HepG2 (cell line): ENCODE measurements at regions not wholly inside any gene's neighbourhood (a gene's known extent, or its start where the extent isn't known, plus 50 kb on each side); places are given as distances from the start of the nearest gene placed in this dataset.
A peak's percentile ranks its signal among the peaks of the same experiment; 100 is the strongest.

ENCODE experiments used
- ATAC-seq: fragments of 200-7000 bp; cut with Tn5 transposase; 3 replicates; pipeline ENCODE4 v1.9.1; 2020; ENCODE audit warnings: mild to moderate bottlenecking, moderate library complexity
- BruUV-seq: library from RNA; stranded (reverse); fragments of 400-500 nt; replicated peaks from 2 replicates; lab custom pipeline; 2021; lab: Mats Ljungman, UMichigan
- CTCF ChIA-PET: fragments of 300-600 bp; formaldehyde crosslinking; extraction: SDS; loops from one replicate; lab custom pipeline; 2021; ENCODE audit warnings: low total read pairs, inconsistent platforms, low intra/inter-chr PET ratio; lab: Yijun Ruan, JAX
- POLR2A ChIA-PET: fragments of 350-600 bp; sonication (Branson Sonifier 250); formaldehyde crosslinking; loops from one replicate; lab custom pipeline; 2020; ENCODE audit warnings: antibody characterized with exemption, inconsistent platforms; lab: Yijun Ruan, JAX
- DNase-seq: peaks from one replicate; pipeline ENCODE4 v3.0.0-alpha.2; 2015; ENCODE audit warnings: low spot score
- FAIRE-seq: peaks from 3 replicates; lab custom pipeline; 2011; peaks lifted over from hg19 to GRCh38; lab: Jason Lieb, UNC
- H2AFZ ChIP-seq: one replicate; pipeline ENCODE4 v1.6.1; 2011; ENCODE audit warnings: low read length, inconsistent platforms
- H3K27ac ChIP-seq: fragments of 300-600 bp; 3 replicates; pipeline ENCODE4 v1.8.0; 2011; ENCODE audit warnings: mixed run types, mild to moderate bottlenecking, mixed read lengths, low read length, inconsistent platforms; ENCODE audit not compliant: insufficient read depth; ENCODE audit errors: extremely low read length
- H3K27me3 ChIP-seq, 2 experiments: fragments of 200-600 bp in 1 of 2; 2 replicates in 1 of 2; 3 replicates in 1 of 2; pipeline versions ENCODE4 v1.6.0 to v1.8.0; 2011; ENCODE audit warnings: low read length in 2 of 2, mild to moderate bottlenecking in 2 of 2, moderate library complexity in 2 of 2, inconsistent platforms in 1 of 2; ENCODE audit not compliant: insufficient read depth in 2 of 2, control insufficient read depth in 1 of 2
- H3K36me3 ChIP-seq, 2 experiments: fragments of 200-600 bp in 1 of 2; replicated peaks in 1 of 2; 2 replicates in 1 of 2; 3 replicates in 1 of 2; pipeline versions ENCODE4 v1.5.1 to v1.8.0; 2011; ENCODE audit warnings: low read length in 2 of 2, inconsistent platforms in 1 of 2; ENCODE audit not compliant: insufficient read depth in 2 of 2, control insufficient read depth in 1 of 2
- H3K4me1 ChIP-seq: 2 replicates; pipeline ENCODE4 v1.5.1; 2012; ENCODE audit warnings: low read length, inconsistent platforms; ENCODE audit not compliant: insufficient read depth
- H3K4me2 ChIP-seq: 2 replicates; pipeline ENCODE4 v1.6.0; 2011; ENCODE audit warnings: low read depth, low read length, inconsistent platforms
- H3K4me3 ChIP-seq, 3 experiments: fragments of 200-600 bp in 1 of 3; sonication (generic), shearing (Covaris generic) in 1 of 3; replicated peaks in 1 of 3; 2 replicates each; pipeline ENCODE4 v1.5.1; 2011 to 2016; ENCODE audit warnings: low read length in 3 of 3, inconsistent platforms in 2 of 3, low read depth in 2 of 3, mild to moderate bottlenecking in 2 of 3, control low read depth in 1 of 3, mixed read lengths in 1 of 3; ENCODE audit not compliant: insufficient read depth in 1 of 3
- H3K79me2 ChIP-seq: one replicate; pipeline ENCODE4 v1.6.1; 2011; ENCODE audit warnings: low read length, inconsistent platforms; ENCODE audit not compliant: insufficient read depth
- H3K9ac ChIP-seq: 2 replicates; pipeline ENCODE4 v1.6.0; 2011; ENCODE audit warnings: mild to moderate bottlenecking, low read depth, low read length, inconsistent platforms; ENCODE audit not compliant: insufficient read depth
- H3K9me3 ChIP-seq: 2 replicates; pipeline ENCODE4 v1.5.1; 2012; ENCODE audit warnings: mild to moderate bottlenecking, low read length
- H4K20me1 ChIP-seq: 2 replicates; pipeline ENCODE4 v1.6.0; 2011; ENCODE audit warnings: inconsistent platforms, mild to moderate bottlenecking, low read length, moderate library complexity; ENCODE audit not compliant: insufficient read depth
- ADNP ChIP-seq: sonication (generic); formaldehyde crosslinking; IDR thresholded peaks from 2 replicates; pipeline ENCODE4 v1.4.0; 2020; ENCODE audit warnings: missing genetic modification reagents
- GABPB1 ChIP-seq: IDR thresholded peaks from 2 replicates; pipeline ENCODE4 v1.6.1; 2016; ENCODE audit warnings: mild to moderate bottlenecking, missing genetic modification reagents, moderate library complexity, missing compliant biosample characterization
- GATAD2A ChIP-seq: IDR thresholded peaks from 2 replicates; pipeline ENCODE4 v1.6.1; 2016
- HNRNPK ChIP-seq: fragments of 200-400 bp; formaldehyde crosslinking; IDR thresholded peaks from 2 replicates; pipeline ENCODE4 v1.6.1; 2018; ENCODE audit warnings: low read length, low read depth, moderate library complexity, mild to moderate bottlenecking; ENCODE audit not compliant: poor library complexity, severe bottlenecking
- KDM5B ChIP-seq: sonication (generic); formaldehyde crosslinking; IDR thresholded peaks from 2 replicates; pipeline ENCODE4 v1.4.0; 2020; ENCODE audit warnings: missing genetic modification reagents, mild to moderate bottlenecking, borderline replicate concordance
- SATB2 ChIP-seq: sonication (generic); formaldehyde crosslinking; IDR thresholded peaks from 2 replicates; pipeline ENCODE4 v1.5.0; 2020; ENCODE audit warnings: missing genetic modification reagents
- SRSF9 ChIP-seq: fragments of 200-400 bp; formaldehyde crosslinking; IDR thresholded peaks from 2 replicates; pipeline ENCODE4 v1.6.1; 2018; ENCODE audit warnings: borderline replicate concordance, mild to moderate bottlenecking, low read depth, low read length; ENCODE audit not compliant: insufficient read depth, poor library complexity, severe bottlenecking
- ZNF678 ChIP-seq: sonication (generic); formaldehyde crosslinking; IDR thresholded peaks from 2 replicates; pipeline ENCODE4 v1.4.0; 2020; ENCODE audit warnings: mild to moderate bottlenecking, missing genetic modification reagents
- ZNF720 ChIP-seq: sonication (generic); formaldehyde crosslinking; IDR thresholded peaks from 2 replicates; pipeline ENCODE4 v1.4.0; 2020; ENCODE audit warnings: missing genetic modification reagents
- WGBS: methylation state at CpG from one replicate; pipeline ENCODE4 v1.1.6; 2017; ENCODE audit warnings: low lambda C conversion rate; 5-methylcytosine and 5-hydroxymethylcytosine counted together
- in situ Hi-C: cut with HindIII; loops from 2 replicates; pipeline ENCODE4 v1.10.0; 2017; ENCODE audit warnings: low pct_unique_long_range_greater_than_20kb; ENCODE audit not compliant: extremely low pct_ligation_motif_present
- intact Hi-C: fragments of 100-400 bp; cut with micrococcal nuclease; formaldehyde crosslinking; loops from one replicate; pipeline ENCODE4 v1.10.0; 2022; ENCODE audit not compliant: unreplicated experiment
- TF ChIP-seq, protein P1 (sequence below): sonication (generic); formaldehyde crosslinking; IDR thresholded peaks from 2 replicates; pipeline ENCODE4 v1.8.1; 2023; ENCODE audit warnings: mild to moderate bottlenecking, inconsistent platforms, moderate library complexity, missing genetic modification reagents, borderline replicate concordance

DNA sequence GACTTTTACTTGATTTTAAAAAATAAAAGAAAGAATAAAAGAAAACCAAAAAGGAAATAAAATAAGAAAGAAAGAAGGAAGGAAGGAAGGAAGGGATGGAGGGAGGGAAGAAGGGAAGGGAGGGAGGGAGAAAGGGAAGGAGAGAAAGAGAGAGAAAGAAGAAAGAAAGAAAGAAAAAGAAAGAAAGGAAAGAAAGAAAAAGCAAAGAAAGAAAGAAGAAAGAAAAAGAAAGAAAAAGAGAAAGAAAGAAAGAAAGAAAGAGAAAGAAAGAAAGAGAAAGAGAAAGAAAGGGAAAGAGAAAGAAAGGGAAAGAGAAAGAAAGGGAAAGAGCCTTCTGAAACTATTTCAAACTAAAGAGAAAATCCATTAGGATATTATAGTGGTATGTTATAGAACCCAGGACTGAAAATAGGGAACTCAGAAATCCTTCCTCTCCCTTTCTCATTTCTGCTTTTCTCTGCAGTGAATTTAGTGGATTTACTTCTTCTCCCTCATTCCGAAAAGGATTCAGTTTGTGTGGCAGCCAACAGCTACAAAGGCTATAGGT is 414.7 kb upstream of the CCNG1 start:
- Histone ChIP-seq H3K4me1 (no peaks in the 10 kb centered on the region), H3K27ac (no peak overlapping the region), H4K20me1 (no peaks in the 10 kb centered on the region), H3K9ac (no peak overlapping the region), H3K36me3 (no peaks in the 10 kb centered on the region), H2AFZ (no peak overlapping the region), H3K4me3 (no peak overlapping the region), H3K9me3 (peaks cover 72% of the 10 kb centered on the region), H3K27me3 (no peaks in the 10 kb centered on the region), H3K4me2 (no peak overlapping the region), H3K79me2 (no peaks in the 10 kb centered on the region)
- ChIA-PET POLR2A (no interaction called here), CTCF (no interaction called here)
- ATAC-seq: no peak
- no TSS peak for BruUV-seq
- in situ Hi-C loops (no loop called here), intact Hi-C loops (no loop called here)
- FAIRE-seq: no peak
- TF ChIP-seq HNRNPK (peak; percentile 14), SRSF9 (peak; percentile 89), ZNF678 (CRISPR knock-in tag) (no peak)
- DNase-seq: no peak
- WGBS: 3% methylated on average over 1 of the region's 1 CpG

DNA sequence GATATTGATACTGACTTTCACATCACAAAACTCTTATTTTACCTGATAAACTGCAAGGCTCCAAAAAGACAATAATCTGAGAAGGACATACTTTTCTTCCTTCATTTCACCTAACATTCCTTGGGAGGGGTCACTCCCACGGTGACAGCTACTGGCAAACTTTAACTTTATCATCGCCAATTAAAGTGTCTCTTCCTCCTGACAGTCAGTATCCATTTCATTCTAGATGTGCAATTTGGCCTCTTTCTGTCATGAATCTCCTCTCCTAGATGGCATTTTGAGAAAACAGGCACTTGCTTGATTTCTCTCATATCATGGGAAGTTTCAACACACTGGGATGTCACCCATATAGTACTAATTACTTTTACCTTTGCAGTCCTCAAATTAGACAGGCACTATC is 413.5 kb upstream of the CCNG1 start:
- no peaks in the 10 kb centered on the region for H3K36me3 ChIP-seq
- no peaks in the 10 kb centered on the region for H3K79me2 ChIP-seq
- ChIA-PET CTCF (no interaction called here), POLR2A (no interaction called here)
- H3K27me3 ChIP-seq: no peaks in the 10 kb centered on the region
- no peak overlapping the region for H2AFZ ChIP-seq
- H3K4me1 ChIP-seq: no peaks in the 10 kb centered on the region
- BruUV-seq: no TSS peak
- no peak overlapping the region for H3K27ac ChIP-seq
- no peak overlapping the region for H3K9ac ChIP-seq
- no peak for ATAC-seq
- FAIRE-seq: no peak
- DNase-seq: no peak
- TF ChIP-seq, protein P1, sequence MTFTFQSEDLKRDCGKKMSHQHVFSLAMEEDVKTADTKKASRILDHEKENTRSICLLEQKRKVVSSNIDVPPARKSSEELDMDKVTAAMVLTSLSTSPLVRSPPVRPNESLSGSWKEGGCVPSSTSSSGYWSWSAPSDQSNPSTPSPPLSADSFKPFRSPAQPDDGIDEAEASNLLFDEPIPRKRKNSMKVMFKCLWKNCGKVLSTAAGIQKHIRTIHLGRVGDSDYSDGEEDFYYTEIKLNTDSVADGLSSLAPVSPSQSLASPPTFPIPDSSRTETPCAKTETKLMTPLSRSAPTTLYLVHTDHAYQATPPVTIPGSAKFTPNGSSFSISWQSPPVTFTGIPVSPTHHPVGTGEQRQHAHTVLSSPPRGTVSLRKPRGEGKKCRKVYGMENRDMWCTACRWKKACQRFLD (CRISPR knock-in tag): no peak
- no peak for TF ChIP-seq GABPB1 (CRISPR knock-in tag)
- no peak for TF ChIP-seq ZNF720 (CRISPR knock-in tag)
- no peak for TF ChIP-seq GATAD2A
- no peak for TF ChIP-seq ADNP (CRISPR knock-in tag)
- TF ChIP-seq KDM5B: no peak
- TF ChIP-seq SATB2 (CRISPR knock-in tag): no peak
- intact Hi-C loops (no loop called here), in situ Hi-C loops (no loop called here)
- H3K4me3 ChIP-seq: no peak overlapping the region
- H4K20me1 ChIP-seq: no peaks in the 10 kb centered on the region
- 3% methylated on average over 2 of the region's 2 CpGs for WGBS
- peaks cover 76% of the 10 kb centered on the region for H3K9me3 ChIP-seq
- H3K4me2 ChIP-seq: no peak overlapping the region
